Activated naive CD8-positive, alpha-beta T cell treated with anti-CD3 and anti-CD28 coated beads, Interleukin-2, amount 10 ng/mL, durations not matched to agents 7 days and 5 days (primary cell): ENCODE measurements at regions not wholly inside any gene's neighbourhood (a gene's known extent, or its start where the extent isn't known, plus 50 kb on each side); places are given as distances from the start of the nearest gene placed in this dataset.
A peak's percentile ranks its signal among the peaks of the same experiment; 100 is the strongest.
"Not testable (repeated sequence)": the region's sequence is repeated elsewhere in the genome, so short reads cannot be mapped to it uniquely, and the experiment has no call there.

Experiments
- ATAC-seq: fragments of 150-1000 bp; cut with Tn5 transposase; one replicate; pipeline ENCODE4 v1.10.0; 2021; ENCODE audit warnings: low read depth, moderate library complexity
- POLR2A ChIA-PET: fragments of 350-600 bp; sonication (Branson Sonifier 250); formaldehyde crosslinking; loops from one replicate; lab custom pipeline; 2021; ENCODE audit warnings: antibody characterized with exemption; lab: Charles Lee
- DNase-seq: peaks from one replicate; pipeline ENCODE4 v3.0.0; 2021
- H3K27ac Mint-ChIP-seq: one replicate; pipeline ENCODE4 v1.8.0; 2022; ENCODE audit warnings: mild to moderate bottlenecking, mixed read lengths
- H3K27me3 Mint-ChIP-seq: one replicate; pipeline ENCODE4 v1.8.0; 2022; ENCODE audit warnings: mild to moderate bottlenecking, moderate library complexity, mixed read lengths
- H3K36me3 Mint-ChIP-seq: one replicate; pipeline ENCODE4 v1.8.0; 2021; ENCODE audit warnings: mild to moderate bottlenecking, mixed read lengths
- H3K4me1 Mint-ChIP-seq: one replicate; pipeline ENCODE4 v1.8.0; 2021; ENCODE audit warnings: mixed read lengths
- H3K4me3 Mint-ChIP-seq: one replicate; pipeline ENCODE4 v1.8.0; 2022; ENCODE audit warnings: mild to moderate bottlenecking, moderate library complexity, mixed read lengths
- H3K9me3 Mint-ChIP-seq: one replicate; pipeline ENCODE4 v1.8.0; 2021; ENCODE audit warnings: mixed read lengths

GRCh38 chr1:121525355-121525754, 340.6 kb downstream of the SRGAP2C start:
- POLR2A ChIA-PET = interaction anchor here (0.6 kb wide), 1 partner anchor 15 kb away, joined by 4 read pairs; no protein-coding TSS in a partner anchor
- Mint-ChIP-seq H3K4me1 (peaks cover 16% of the 10 kb centered on the region), H3K27ac (no peak overlapping the region), H3K36me3 (peaks cover 14% of the 10 kb centered on the region), H3K4me3 (no peak overlapping the region), H3K9me3 (no peaks in the 10 kb centered on the region), H3K27me3 (no peaks in the 10 kb centered on the region)
- ATAC-seq = no peak
- DNase-seq = no peak

GRCh38 chr1:121528958-121529357, 344.2 kb downstream of the SRGAP2C start:
- H3K27ac Mint-ChIP-seq, H3K36me3 Mint-ChIP-seq, DNase-seq, ATAC-seq, H3K4me3 Mint-ChIP-seq, H3K27me3 Mint-ChIP-seq, H3K9me3 Mint-ChIP-seq: not testable (repeated sequence)
- POLR2A ChIA-PET = interaction anchor here (0.6 kb wide), 2 partner anchors 9 to 13 kb away, joined by 3 read pairs; no protein-coding TSS in a partner anchor
- peaks cover 12% of the 10 kb centered on the region for H3K4me1 Mint-ChIP-seq

DNA sequence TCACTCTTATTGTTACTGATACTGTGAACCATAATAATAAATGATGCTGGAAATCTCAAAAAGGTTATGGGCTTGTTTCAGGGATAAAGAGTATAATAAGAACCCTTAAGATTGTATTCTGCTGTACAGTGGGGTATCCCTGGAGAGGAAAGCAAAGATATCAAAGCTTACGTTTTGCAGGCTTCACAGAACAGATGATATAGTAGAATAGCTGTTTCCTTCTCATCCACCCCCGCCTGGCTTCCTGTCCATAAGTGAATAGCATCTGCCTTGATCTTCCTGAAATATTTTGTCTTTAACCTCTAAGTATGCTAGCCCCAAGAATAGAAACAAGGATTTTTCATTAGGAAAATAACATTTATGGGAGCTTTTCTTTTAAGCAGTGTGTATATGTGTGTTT, 345.3 kb downstream of the SRGAP2C start:
- DNase-seq, H3K27ac Mint-ChIP-seq, POLR2A ChIA-PET, H3K36me3 Mint-ChIP-seq, ATAC-seq, H3K4me1 Mint-ChIP-seq, H3K27me3 Mint-ChIP-seq, H3K9me3 Mint-ChIP-seq, H3K4me3 Mint-ChIP-seq: not testable (repeated sequence)

- H3K36me3 Mint-ChIP-seq, H3K4me3 Mint-ChIP-seq, POLR2A ChIA-PET, DNase-seq, H3K27ac Mint-ChIP-seq, ATAC-seq, H3K9me3 Mint-ChIP-seq, H3K27me3 Mint-ChIP-seq, H3K4me1 Mint-ChIP-seq: not testable (repeated sequence)
Measured at GRCh38 chr1:121531747-121532146, 347.0 kb downstream of the SRGAP2C start.

GRCh38 chr1:121538148-121538547, 353.4 kb downstream of the SRGAP2C start:
- H3K4me1 Mint-ChIP-seq, DNase-seq, H3K4me3 Mint-ChIP-seq, H3K27me3 Mint-ChIP-seq, ATAC-seq, POLR2A ChIA-PET, H3K9me3 Mint-ChIP-seq, H3K27ac Mint-ChIP-seq, H3K36me3 Mint-ChIP-seq: not testable (repeated sequence)

- Mint-ChIP-seq H3K4me3 (no peak overlapping the region), H3K27ac (no peak overlapping the region), H3K9me3 (peaks cover 2% of the 10 kb centered on the region), H3K4me1 (no peaks in the 10 kb centered on the region), H3K36me3 (peaks cover 5% of the 10 kb centered on the region), H3K27me3 (no peaks in the 10 kb centered on the region)
- no peak for DNase-seq
- no peak for ATAC-seq
- POLR2A ChIA-PET = no interaction called here
Measured at GRCh38 chr1:121538943-121539575, 354.3 kb downstream of the SRGAP2C start.

GRCh38 chr1:121543988-121544387, 359.2 kb downstream of the SRGAP2C start:
- ATAC-seq, H3K9me3 Mint-ChIP-seq, H3K27me3 Mint-ChIP-seq, POLR2A ChIA-PET, H3K27ac Mint-ChIP-seq, H3K4me3 Mint-ChIP-seq, H3K36me3 Mint-ChIP-seq, H3K4me1 Mint-ChIP-seq, DNase-seq: not testable (repeated sequence)

DNA sequence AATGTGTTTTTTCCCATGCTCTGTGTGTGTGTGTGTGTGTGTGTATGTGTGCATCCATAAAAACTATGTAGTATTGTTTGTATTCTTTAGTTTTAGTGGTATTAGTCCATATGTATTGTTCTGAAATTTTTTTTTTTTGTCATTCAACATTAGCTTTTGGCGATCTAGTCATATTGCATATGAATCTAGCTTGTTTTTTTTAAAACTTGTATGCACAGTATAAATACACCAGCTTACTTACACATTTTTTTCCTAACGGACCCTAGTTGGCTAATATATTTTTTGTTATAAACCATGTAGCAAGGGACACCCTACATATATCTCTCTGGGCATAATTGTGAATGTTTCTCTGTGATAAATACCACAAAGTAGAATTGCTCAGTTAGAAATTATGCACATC, 359.7 kb downstream of the SRGAP2C start:
- H3K4me3 Mint-ChIP-seq = no peak overlapping the region
- no peak for DNase-seq
- peaks cover 10% of the 10 kb centered on the region for H3K36me3 Mint-ChIP-seq
- no peak overlapping the region for H3K27ac Mint-ChIP-seq
- peaks cover 5% of the 10 kb centered on the region for H3K9me3 Mint-ChIP-seq
- H3K4me1 Mint-ChIP-seq = peaks cover 1% of the 10 kb centered on the region
- no peaks in the 10 kb centered on the region for H3K27me3 Mint-ChIP-seq
- no peak for ATAC-seq
- POLR2A ChIA-PET = no interaction called here

GRCh38 chr1:121545899-121546298, 361.1 kb downstream of the SRGAP2C start:
- peaks cover 14% of the 10 kb centered on the region for H3K36me3 Mint-ChIP-seq
- DNase-seq, H3K4me1 Mint-ChIP-seq, H3K9me3 Mint-ChIP-seq, H3K27ac Mint-ChIP-seq, POLR2A ChIA-PET, ATAC-seq, H3K27me3 Mint-ChIP-seq, H3K4me3 Mint-ChIP-seq: not testable (repeated sequence)

DNA sequence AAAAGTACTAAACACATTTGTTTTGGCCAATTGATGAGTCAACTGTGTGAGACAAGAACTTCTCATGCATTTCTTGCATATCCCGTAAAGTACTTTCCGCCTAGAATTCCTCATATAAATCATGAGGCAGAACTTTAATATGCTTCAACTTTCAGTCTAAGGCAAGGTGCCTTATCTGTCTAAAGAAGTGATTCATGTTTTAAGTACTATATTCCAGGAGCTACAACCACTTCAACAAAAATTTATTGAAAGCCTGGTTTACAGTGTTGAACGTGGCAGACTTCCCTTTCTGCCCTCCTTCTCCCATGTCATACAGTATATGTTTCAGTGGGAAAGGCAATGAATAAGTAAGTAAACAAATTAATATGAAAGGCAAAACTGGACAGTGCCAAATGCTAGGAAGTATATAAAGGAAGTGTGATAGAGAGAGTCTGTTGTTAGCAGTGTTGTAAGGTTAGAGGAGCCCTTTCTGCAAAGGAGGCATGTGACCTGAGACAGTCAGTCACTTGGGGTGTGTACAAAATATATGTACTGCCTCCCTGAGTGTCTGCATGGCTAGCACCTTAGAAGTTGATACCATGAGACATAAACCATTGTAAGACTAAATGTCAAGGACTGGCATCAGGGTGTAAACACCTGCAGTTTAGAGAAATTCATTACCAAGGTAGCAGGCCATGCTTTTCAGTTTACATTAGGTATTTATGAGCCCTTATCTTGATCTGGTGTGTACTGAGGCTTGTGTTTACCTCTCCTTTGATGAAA, 362.2 kb downstream of the SRGAP2C start:
- Mint-ChIP-seq H3K4me3 (no peak overlapping the region), H3K9me3 (peaks cover 9% of the 10 kb centered on the region), H3K36me3 (peaks cover 14% of the 10 kb centered on the region), H3K27me3 (no peaks in the 10 kb centered on the region), H3K27ac (no peak overlapping the region), H3K4me1 (peaks cover 9% of the 10 kb centered on the region)
- POLR2A ChIA-PET = no interaction called here
- DNase-seq (no peak), ATAC-seq (no peak)

DNA sequence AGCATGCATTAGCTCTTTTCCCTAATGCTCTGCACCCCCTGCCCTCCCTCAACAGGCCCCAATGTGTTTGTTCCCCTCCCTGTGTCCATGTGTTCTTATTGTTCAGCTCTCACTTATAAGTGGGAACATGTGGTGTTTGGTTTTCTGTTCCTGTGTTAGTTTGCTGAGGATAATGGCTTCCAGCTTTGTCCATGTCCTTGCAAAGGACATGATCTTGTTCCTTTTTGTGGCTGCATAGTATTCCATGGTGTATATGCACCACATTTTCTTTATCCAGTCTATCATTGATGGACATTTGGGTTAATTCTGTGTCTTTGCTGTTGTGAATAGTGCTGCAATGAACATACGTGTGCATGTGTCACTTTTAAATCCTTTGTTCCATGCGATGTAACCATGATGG, 363.0 kb downstream of the SRGAP2C start:
- H3K4me1 Mint-ChIP-seq = peaks cover 14% of the 10 kb centered on the region
- POLR2A ChIA-PET, DNase-seq, H3K27ac Mint-ChIP-seq, H3K9me3 Mint-ChIP-seq, H3K27me3 Mint-ChIP-seq, ATAC-seq, H3K4me3 Mint-ChIP-seq: not testable (repeated sequence)
- peaks cover 17% of the 10 kb centered on the region for H3K36me3 Mint-ChIP-seq

DNA sequence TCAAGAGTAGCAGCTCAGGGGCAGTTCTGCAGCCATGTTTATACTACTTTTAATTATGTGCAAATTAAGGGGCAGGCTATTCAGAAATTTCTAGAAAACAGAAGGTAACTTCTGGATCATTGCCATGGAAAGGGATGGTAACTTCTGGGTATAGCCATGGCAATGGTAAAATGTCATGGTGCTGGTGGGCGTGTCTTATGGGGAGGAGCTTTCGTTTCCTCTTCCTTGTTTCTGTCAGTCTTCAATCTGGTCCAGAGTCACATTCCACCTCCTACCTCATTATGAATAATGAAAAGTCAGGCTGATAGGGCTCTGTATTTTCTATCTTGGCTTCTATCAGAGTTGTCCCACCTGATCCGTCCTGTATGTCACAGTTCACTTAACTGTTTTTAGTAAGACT, 366.0 kb downstream of the SRGAP2C start:
- ATAC-seq, DNase-seq, H3K9me3 Mint-ChIP-seq, H3K4me3 Mint-ChIP-seq, H3K27me3 Mint-ChIP-seq, H3K27ac Mint-ChIP-seq: not testable (repeated sequence)
- H3K36me3 Mint-ChIP-seq = peaks cover 16% of the 10 kb centered on the region
- POLR2A ChIA-PET = interaction anchor here (1.7 kb wide), 1 partner anchor 31 kb away, joined by 5 read pairs; no protein-coding TSS in a partner anchor
- H3K4me1 Mint-ChIP-seq = peaks cover 14% of the 10 kb centered on the region

GRCh38 chr1:121551491-121551890, 366.7 kb downstream of the SRGAP2C start:
- H3K4me3 Mint-ChIP-seq = peak overlapping the region; percentile 24
- H3K4me1 Mint-ChIP-seq = peaks cover 13% of the 10 kb centered on the region
- H3K36me3 Mint-ChIP-seq = peaks cover 16% of the 10 kb centered on the region
- not testable (repeated sequence) for DNase-seq, H3K9me3 Mint-ChIP-seq, H3K27me3 Mint-ChIP-seq
- POLR2A ChIA-PET = interaction anchor here (1.7 kb wide), 1 partner anchor 32 kb away, joined by 5 read pairs; no protein-coding TSS in a partner anchor
- peak; percentile 75 for ATAC-seq
- H3K27ac Mint-ChIP-seq = peak overlapping the region; percentile 54

- H3K36me3 Mint-ChIP-seq = peaks cover 13% of the 10 kb centered on the region
- H3K4me3 Mint-ChIP-seq, ATAC-seq, POLR2A ChIA-PET, H3K27ac Mint-ChIP-seq, H3K9me3 Mint-ChIP-seq, DNase-seq, H3K27me3 Mint-ChIP-seq: not testable (repeated sequence)
- peaks cover 11% of the 10 kb centered on the region for H3K4me1 Mint-ChIP-seq
Measured at GRCh38 chr1:121556560-121556959, 371.8 kb downstream of the SRGAP2C start.
